OCI-LY7 (cell line): ENCODE measurements at regions not wholly inside any gene's neighbourhood (a gene's known extent, or its start where the extent isn't known, plus 50 kb on each side); places are given as distances from the start of the nearest gene placed in this dataset.

Experiments used
- BruUV-seq: library from RNA; stranded (reverse); fragments of 400-500 nt; replicated peaks from 2 replicates; lab custom pipeline; 2021; lab: Mats Ljungman, UMichigan
- CTCF ChIA-PET: fragments of 300-600 bp; sonication (Branson Sonifier 250); formaldehyde crosslinking; loops from one replicate; lab custom pipeline; 2022; ENCODE audit warnings: antibody characterized with exemption; ENCODE audit not compliant: unreplicated experiment; lab: Charles Lee
- POLR2A ChIA-PET: fragments of 300-600 bp; sonication (Branson Sonifier 250); formaldehyde crosslinking; loops from one replicate; lab custom pipeline; 2022; ENCODE audit warnings: antibody characterized with exemption; lab: Charles Lee
- DNase-seq: peaks from one replicate; pipeline ENCODE4 v3.0.0-alpha.2; 2015; ENCODE audit warnings: low spot score
- H2AFZ ChIP-seq: fragments of 200-600 bp; sonication (generic), shearing (Covaris generic); 2 replicates; pipeline ENCODE4 v1.6.1; 2014; ENCODE audit warnings: mild to moderate bottlenecking, antibody characterized with exemption, low read length, moderate library complexity
- H3K27ac ChIP-seq: fragments of 200-600 bp; sonication (generic); 2 replicates; pipeline ENCODE4 v1.5.1; 2014; ENCODE audit warnings: mixed run types, low read depth, mild to moderate bottlenecking, moderate library complexity, low read length, inconsistent platforms; ENCODE audit not compliant: poor library complexity, severe bottlenecking
- H3K36me3 ChIP-seq: fragments of 200-600 bp; sonication (generic); 2 replicates; pipeline ENCODE4 v1.6.1; 2014; ENCODE audit warnings: mild to moderate bottlenecking, antibody characterized with exemption, low read length, moderate library complexity, mixed read lengths; ENCODE audit not compliant: insufficient read depth
- H3K4me1 ChIP-seq: fragments of 200-600 bp; sonication (generic); 2 replicates; pipeline ENCODE4 v1.5.1; 2014; ENCODE audit warnings: mild to moderate bottlenecking, low read length; ENCODE audit not compliant: insufficient read depth, poor library complexity, severe bottlenecking
- H3K4me2 ChIP-seq: fragments of 200-600 bp; sonication (generic); 2 replicates; pipeline ENCODE4 v1.6.1; 2014; ENCODE audit warnings: mild to moderate bottlenecking, low read length
- H3K4me3 ChIP-seq: fragments of 200-600 bp; sonication (generic); 2 replicates; pipeline ENCODE4 v1.5.1; 2014; ENCODE audit warnings: mild to moderate bottlenecking, low read depth, low read length; ENCODE audit not compliant: poor library complexity, severe bottlenecking
- H3K79me2 ChIP-seq: fragments of 200-600 bp; sonication (generic); 2 replicates; pipeline ENCODE4 v1.6.1; 2016; ENCODE audit warnings: low read depth, mild to moderate bottlenecking, low read length, moderate library complexity, mixed read lengths; ENCODE audit not compliant: insufficient read depth
- H3K9me2 ChIP-seq: fragments of 200-600 bp; sonication (generic); 2 replicates; pipeline ENCODE4 v1.6.1; 2016; ENCODE audit warnings: mild to moderate bottlenecking, low read length, mixed read lengths; ENCODE audit not compliant: insufficient read depth
- H3K9me3 ChIP-seq: fragments of 200-600 bp; sonication (generic); 2 replicates; pipeline ENCODE4 v1.6.1; 2014; ENCODE audit warnings: mild to moderate bottlenecking, mixed run types, low read length, mixed read lengths
- H4K20me1 ChIP-seq: fragments of 200-600 bp; sonication (generic); 2 replicates; pipeline ENCODE4 v1.6.1; 2014; ENCODE audit warnings: mild to moderate bottlenecking, antibody characterized with exemption, low read length, moderate library complexity, mixed read lengths; ENCODE audit not compliant: insufficient read depth
- EZH2phosphoT487 ChIP-seq: fragments of 200-600 bp; sonication (generic); IDR thresholded peaks from 2 replicates; pipeline ENCODE4 v1.6.1; 2018; ENCODE audit warnings: low read depth, borderline replicate concordance, mild to moderate bottlenecking, mixed run types, antibody characterized with exemption, low read length, moderate library complexity, mixed read lengths
- intact Hi-C: fragments of 100-400 bp; cut with micrococcal nuclease; formaldehyde crosslinking; loops from one replicate; pipeline ENCODE4 v1.10.0; 2022; ENCODE audit not compliant: unreplicated experiment
- TF ChIP-seq, protein P1 (sequence below): fragments of 200-600 bp; sonication (generic); conservative IDR thresholded peaks from 2 replicates; pipeline ENCODE4 v1.5.1; 2014; ENCODE audit warnings: mild to moderate bottlenecking, antibody characterized with exemption, low read length, moderate library complexity, mixed read lengths

DNA sequence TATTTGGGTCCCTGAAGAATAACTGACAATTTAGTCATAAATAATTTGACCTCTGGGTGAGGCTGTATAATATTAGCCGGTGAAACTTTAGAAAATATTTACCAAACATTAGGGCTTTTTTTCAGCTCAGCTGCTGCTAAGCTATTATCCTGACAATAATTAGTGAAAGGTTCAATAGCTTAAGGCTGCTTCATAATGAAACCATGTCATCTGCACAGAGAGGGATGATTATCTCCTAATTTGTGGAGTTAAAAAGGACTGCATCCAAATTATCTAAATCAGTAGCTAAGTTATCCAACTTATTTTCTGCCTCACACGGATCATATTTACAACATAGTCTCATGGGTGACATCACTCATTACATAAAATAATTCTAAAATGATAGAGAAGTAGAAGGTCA, 1249.8 kb downstream of the RAPGEF2 start:
- BruUV-seq: no TSS peak
- DNase-seq: no peak
- no peak overlapping the region for H3K4me2 ChIP-seq
- H3K4me1 ChIP-seq: no peaks in the 10 kb centered on the region
- CTCF ChIA-PET: no interaction called here
- intact Hi-C loops: no loop called here
- no peak overlapping the region for H2AFZ ChIP-seq
- H3K36me3 ChIP-seq: no peaks in the 10 kb centered on the region
- POLR2A ChIA-PET: interaction anchor here (1.6 kb wide), 1 partner anchor 10 kb away, joined by 3 read pairs; no protein-coding TSS in a partner anchor
- no peak overlapping the region for H3K27ac ChIP-seq
- TF ChIP-seq, protein P1, sequence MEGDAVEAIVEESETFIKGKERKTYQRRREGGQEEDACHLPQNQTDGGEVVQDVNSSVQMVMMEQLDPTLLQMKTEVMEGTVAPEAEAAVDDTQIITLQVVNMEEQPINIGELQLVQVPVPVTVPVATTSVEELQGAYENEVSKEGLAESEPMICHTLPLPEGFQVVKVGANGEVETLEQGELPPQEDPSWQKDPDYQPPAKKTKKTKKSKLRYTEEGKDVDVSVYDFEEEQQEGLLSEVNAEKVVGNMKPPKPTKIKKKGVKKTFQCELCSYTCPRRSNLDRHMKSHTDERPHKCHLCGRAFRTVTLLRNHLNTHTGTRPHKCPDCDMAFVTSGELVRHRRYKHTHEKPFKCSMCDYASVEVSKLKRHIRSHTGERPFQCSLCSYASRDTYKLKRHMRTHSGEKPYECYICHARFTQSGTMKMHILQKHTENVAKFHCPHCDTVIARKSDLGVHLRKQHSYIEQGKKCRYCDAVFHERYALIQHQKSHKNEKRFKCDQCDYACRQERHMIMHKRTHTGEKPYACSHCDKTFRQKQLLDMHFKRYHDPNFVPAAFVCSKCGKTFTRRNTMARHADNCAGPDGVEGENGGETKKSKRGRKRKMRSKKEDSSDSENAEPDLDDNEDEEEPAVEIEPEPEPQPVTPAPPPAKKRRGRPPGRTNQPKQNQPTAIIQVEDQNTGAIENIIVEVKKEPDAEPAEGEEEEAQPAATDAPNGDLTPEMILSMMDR: no peak
- TF ChIP-seq EZH2phosphoT487: no peak
- H3K9me3 ChIP-seq: no peaks in the 10 kb centered on the region
- H3K4me3 ChIP-seq: no peak overlapping the region
- no peaks in the 10 kb centered on the region for H4K20me1 ChIP-seq
- H3K9me2 ChIP-seq: no peaks in the 10 kb centered on the region
- H3K79me2 ChIP-seq: no peaks in the 10 kb centered on the region

- no peak overlapping the region for H3K27ac ChIP-seq
- H3K4me2 ChIP-seq: no peak overlapping the region
- H3K36me3 ChIP-seq: no peaks in the 10 kb centered on the region
- TF ChIP-seq EZH2phosphoT487: no peak
- TF ChIP-seq, protein P1: no peak
- no peaks in the 10 kb centered on the region for H3K9me3 ChIP-seq
- no peaks in the 10 kb centered on the region for H3K9me2 ChIP-seq
- H3K4me3 ChIP-seq: no peak overlapping the region
- H4K20me1 ChIP-seq: no peaks in the 10 kb centered on the region
- H3K4me1 ChIP-seq: no peaks in the 10 kb centered on the region
- BruUV-seq: no TSS peak
- ChIA-PET CTCF (no interaction called here), POLR2A (interaction anchor here (0.7 kb wide), 1 partner anchor 10 kb away, joined by 4 read pairs; no protein-coding TSS in a partner anchor)
- no peak for DNase-seq
- H2AFZ ChIP-seq: no peak overlapping the region
- intact Hi-C loops: no loop called here
- no peaks in the 10 kb centered on the region for H3K79me2 ChIP-seq
These were observed 1250.7 kb downstream of the RAPGEF2 start for GRCh38 chr4:160353548-160353947.

- no peaks in the 10 kb centered on the region for H3K9me2 ChIP-seq
- no peaks in the 10 kb centered on the region for H4K20me1 ChIP-seq
- TF ChIP-seq, protein P1: no peak
- no peak for TF ChIP-seq EZH2phosphoT487
- no TSS peak for BruUV-seq
- ChIA-PET CTCF (no interaction called here), POLR2A (no interaction called here)
- H3K27ac ChIP-seq: no peak overlapping the region
- H2AFZ ChIP-seq: no peak overlapping the region
- no peaks in the 10 kb centered on the region for H3K36me3 ChIP-seq
- no peak overlapping the region for H3K4me2 ChIP-seq
- H3K9me3 ChIP-seq: no peaks in the 10 kb centered on the region
- intact Hi-C loops: no loop called here
- H3K4me1 ChIP-seq: no peaks in the 10 kb centered on the region
- H3K79me2 ChIP-seq: no peaks in the 10 kb centered on the region
- DNase-seq: no peak
- H3K4me3 ChIP-seq: no peak overlapping the region
These were observed 1259.6 kb downstream of the RAPGEF2 start for GRCh38 chr4:160362478-160362877.
